Heart left ventricle (tissue), 16 donors: ENCODE measurements at regions not wholly inside any gene's neighbourhood (a gene's known extent, or its start where the extent isn't known, plus 50 kb on each side); places are given as distances from the start of the nearest gene placed in this dataset.

Experiments used
- ATAC-seq, 4 donors: fragments of 200-7000 bp; cut with Tn5 transposase; one replicate each; pipeline ENCODE4 v1.9.1; 2020 to 2022; ENCODE audit warnings: moderate library complexity in 4 of 4, mild to moderate bottlenecking in 3 of 4, moderate number of reproducible peaks in 1 of 4
- DNase-seq, 5 donors: peaks; one replicate each; pipeline ENCODE4 v3.0.0-alpha.2; 2020
- H3K27ac ChIP-seq, 12 donors: fragments of 200-600 bp; sonication (generic) in 4 of 12; one replicate each; pipeline versions ENCODE4 v1.5.0 to v1.8.0; 2016 to 2022; ENCODE audit warnings: mild to moderate bottlenecking in 2 of 12
- H3K27me3 ChIP-seq, 9 donors: fragments of 200-600 bp; sonication (generic) in 2 of 9; one replicate each; pipeline versions ENCODE4 v1.5.1 to v1.8.0; 2016 to 2022; ENCODE audit warnings: mild to moderate bottlenecking in 3 of 9
- H3K36me3 ChIP-seq, 9 donors: fragments of 200-600 bp; sonication (generic) in 2 of 9; one replicate each; pipeline versions ENCODE4 v1.5.0 to v1.8.0; 2018 to 2022; ENCODE audit warnings: mild to moderate bottlenecking in 2 of 9
- H3K4me1 ChIP-seq, 12 donors: fragments of 200-600 bp; sonication (generic) in 4 of 12; one replicate each; pipeline versions ENCODE4 v1.5.0 to v1.8.0; 2016 to 2022; ENCODE audit warnings: mild to moderate bottlenecking in 3 of 12
- H3K4me3 ChIP-seq, 12 donors: fragments of 200-600 bp; sonication (generic) in 4 of 12; one replicate each; pipeline versions ENCODE4 v1.5.0 to v1.8.0; 2017 to 2022; ENCODE audit warnings: mild to moderate bottlenecking in 9 of 12, moderate library complexity in 4 of 12
- H3K9me3 ChIP-seq, 12 donors: fragments of 200-600 bp; sonication (generic) in 4 of 12; one replicate each; pipeline versions ENCODE4 v1.5.0 to v1.8.0; 2016 to 2022; ENCODE audit warnings: mild to moderate bottlenecking in 1 of 12
- CTCF ChIP-seq, 12 donors: fragments of 200-600 bp; sonication (generic) in 4 of 12; IDR thresholded peaks; one replicate each; pipeline versions ENCODE4 v1.5.0 to v1.8.0; 2018 to 2022; ENCODE audit warnings: antibody characterized with exemption in 12 of 12, mild to moderate bottlenecking in 5 of 12
- POLR2A ChIP-seq, 2 donors: fragments of 450-650 bp; IDR thresholded peaks; one replicate each; pipeline ENCODE4 v1.6.1; 2017; ENCODE audit warnings: antibody characterized with exemption in 2 of 2, mild to moderate bottlenecking in 2 of 2, moderate library complexity in 2 of 2
- WGBS, 4 donors: extraction: QIAGEN DNeasy Blood & Tissue Kit in 2 of 4; methylation state at CpG; one replicate each; pipeline versions ENCODE4 v1.1.5 to v1.1.7; 2013 to 2018; 5-methylcytosine and 5-hydroxymethylcytosine counted together
- intact Hi-C, 10 donors: fragments of 100-400 bp; cut with DNase I; formaldehyde crosslinking; loops; one replicate each; pipeline versions ENCODE4 v1.11.1 to v1.14.2; 2022
- donor health status: ischemic (EF 13 %, LVEDD 7.1; RV severe dilation, severe dysfunction).
- donor health status: healthy with polysubstance abuse.
- donor health status: DM: no; HTN: yes; CAD: no.
- donor health status: DM: no; HTN: no; CAD: no.
- donor health status: ischemic (EF 25% LVEDD 6.9; RV normal size, moderate dysfunction).
- donor health status: ischemic (EF 25% LVEDD 5.7; RV mildly dilated, moderate dysfunction).
- donor health status: healthy.
- donor health status: DM: yes; HTN: yes; CAD: no.
- donor health status: ischemic (EF 35%, LVEDD 5.7; RV mildly dilated, moderate dysfunction).
- donor health status: nonischemic (EF 11% LVEDD 7.7; RV severe dilation, severe dysfunction).
- donor health status: DM: yes; HTN: yes; CAD: no.
- donor health status: PGD.
- donor health status: ischemic (EF 29% LVEDD 5.4; RV normal size, mild dysfunction).
- donor health status: nonischemic (EF 23%, LVEDD 6.1; RV moderate dilation, normal function).

GRCh38 chr2:100215371-100215770 is 73.0 kb upstream of the AFF3 start:
- H3K27ac ChIP-seq = peak overlapping the region in 7 of 12 donors; percentile 48 to 84 (median 72)
- peaks cover 0 to 31% (median 17%) of the 10 kb centered on the region in 12 donors for H3K4me1 ChIP-seq
- intact Hi-C loops = no loop called here
- DNase-seq (no peak), ATAC-seq (no peak)
- no peak overlapping the region for H3K4me3 ChIP-seq
- no peaks in the 10 kb centered on the region for H3K36me3 ChIP-seq
- 51 to 67% (median 56%) methylated on average over 6 of the region's 6 CpGs for WGBS, 4 donors
- TF ChIP-seq CTCF (IDR thresholded peaks at IDR 0.05) = no peak
- TF ChIP-seq POLR2A (IDR thresholded peaks at IDR 0.05) = no peak
- no peaks in the 10 kb centered on the region for H3K9me3 ChIP-seq
- no peaks in the 10 kb centered on the region for H3K27me3 ChIP-seq

- no peak for TF ChIP-seq CTCF (IDR thresholded peaks at IDR 0.05)
- TF ChIP-seq POLR2A (IDR thresholded peaks at IDR 0.05) = no peak
- DNase-seq = peak in 1 of 5 donors; percentile 33
These were observed 72.0 kb upstream of the AFF3 start for GRCh38 chr2:100214265-100214971.

DNA sequence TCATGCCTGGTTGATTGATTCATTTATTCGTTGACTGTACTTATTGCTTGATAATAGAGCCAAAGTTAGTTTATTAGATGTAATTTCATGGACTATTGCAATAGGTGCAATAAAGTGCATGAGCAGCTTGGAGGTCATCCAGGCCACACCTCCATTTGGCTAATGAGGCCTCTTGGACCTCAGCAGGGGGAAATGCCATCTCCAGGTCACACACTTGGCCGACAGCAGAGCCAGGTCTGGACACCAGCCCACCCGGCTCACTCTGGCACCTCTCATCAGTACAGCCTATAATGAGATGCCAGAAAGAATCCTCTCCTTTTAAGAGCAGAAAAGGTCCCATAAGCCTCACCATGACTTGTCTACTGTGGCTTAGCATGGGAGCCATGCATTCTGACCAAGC is 71.2 kb upstream of the AFF3 start:
- H3K4me3 ChIP-seq = no peak overlapping the region
- no peaks in the 10 kb centered on the region for H3K27me3 ChIP-seq
- H3K36me3 ChIP-seq = no peaks in the 10 kb centered on the region
- no peaks in the 10 kb centered on the region for H3K9me3 ChIP-seq
- WGBS, 4 donors = 42 to 58% (median 54%) methylated on average over 2 to 3 of the region's 3 CpGs
- peak; percentile 90 to 95 (median 94) for ATAC-seq
- TF ChIP-seq POLR2A (IDR thresholded peaks at IDR 0.05) (no peak), CTCF (IDR thresholded peaks at IDR 0.05) (no peak)
- intact Hi-C loops = no loop called here
- peak; percentile 65 to 88 (median 76) for DNase-seq
- H3K4me1 ChIP-seq = peaks cover 0 to 32% (median 17%) of the 10 kb centered on the region in 12 donors
- H3K27ac ChIP-seq = peak overlapping the region in 11 of 12 donors; percentile 13 to 84 (median 67)

More at GRCh38 chr2:100214265-100214971, 72.0 kb upstream of the AFF3 start:
- peaks cover 0 to 31% (median 17%) of the 10 kb centered on the region in 12 donors for H3K4me1 ChIP-seq
- intact Hi-C loops = no loop called here
- H3K36me3 ChIP-seq = no peaks in the 10 kb centered on the region
- no peak overlapping the region for H3K4me3 ChIP-seq
- WGBS, 4 donors = 33 to 40% (median 38%) methylated on average over 9 of the region's 9 CpGs
- peak overlapping the region; percentile 25 to 84 (median 66) for H3K27ac ChIP-seq
- peak in 3 of 4 donors; percentile 15 to 29 (median 25) for ATAC-seq
- no peaks in the 10 kb centered on the region for H3K9me3 ChIP-seq
- H3K27me3 ChIP-seq = no peaks in the 10 kb centered on the region

DNA sequence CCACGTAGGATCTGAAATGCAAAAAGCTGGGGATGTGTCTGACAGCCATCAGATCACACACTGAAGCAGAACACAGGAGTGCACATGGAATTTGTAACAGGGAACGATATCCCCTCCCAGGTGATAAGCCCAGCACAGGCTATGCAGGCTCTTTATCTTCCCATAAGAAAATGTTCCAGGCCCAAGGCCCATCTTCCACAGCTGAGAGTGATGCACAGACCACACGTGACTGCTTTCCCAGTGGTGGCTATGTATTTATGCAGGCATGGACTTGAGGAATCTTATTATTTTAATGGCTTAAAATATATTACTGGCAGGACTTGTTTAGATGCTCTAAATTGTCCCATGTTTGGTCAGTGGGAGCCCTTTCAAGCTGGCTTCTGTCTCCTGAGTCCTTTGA is 70.5 kb upstream of the AFF3 start:
- no peaks in the 10 kb centered on the region for H3K9me3 ChIP-seq

More for the DNA sequence above, 70.5 kb upstream of the AFF3 start:
- TF ChIP-seq POLR2A (IDR thresholded peaks at IDR 0.05) (no peak), CTCF (IDR thresholded peaks at IDR 0.05) (no peak)
- Histone ChIP-seq H3K4me1 (peaks cover 0 to 39% (median 18%) of the 10 kb centered on the region in 12 donors), H3K36me3 (no peaks in the 10 kb centered on the region), H3K27me3 (no peaks in the 10 kb centered on the region), H3K4me3 (no peak overlapping the region), H3K27ac (peak overlapping the region in 7 of 12 donors; percentile 1 to 79 (median 41))
- DNase-seq (no peak), ATAC-seq (peak; percentile 39 to 81 (median 52))
- 41 to 59% (median 54%) methylated on average over 3 of the region's 3 CpGs for WGBS, 4 donors
- intact Hi-C loops = no loop called here
